ENCODE measurements at regions not wholly inside any gene's neighbourhood (a gene's known extent, or its start where the extent isn't known, plus 50 kb on each side); places are given as distances from the start of the nearest gene placed in this dataset.
"Not testable (repeated sequence)": the region's sequence is repeated elsewhere in the genome, so short reads cannot be mapped to it uniquely, and the experiment has no call there.

GRCh38 chrY:14356154-14356553 lies 168.2 kb upstream of the NLGN4Y start:
- DNase-seq, result no peak

- no peak for DNase-seq
Observed at GRCh38 chrY:14360748-14361500, 163.4 kb upstream of the NLGN4Y start.

- DNase-seq, result no peak
Observed at GRCh38 chrY:14373608-14374007, 150.7 kb upstream of the NLGN4Y start.

- DNase-seq, result no peak
Observed at GRCh38 chrY:14378217-14378616, 146.1 kb upstream of the NLGN4Y start.

GRCh38 chrY:14410549-14411030 lies 113.7 kb upstream of the NLGN4Y start:
- DNase-seq, result not testable (repeated sequence)

GRCh38 chrY:14411334-14411733 lies 113.0 kb upstream of the NLGN4Y start:
- DNase-seq, result no peak

- no peak for DNase-seq
Observed at GRCh38 chrY:14436546-14436945, 87.8 kb upstream of the NLGN4Y start.

GRCh38 chrY:14437626-14438025 lies 86.7 kb upstream of the NLGN4Y start:
- no peak for DNase-seq

- DNase-seq, result no peak
Observed at GRCh38 chrY:14438395-14438794, 85.9 kb upstream of the NLGN4Y start.

GRCh38 chrY:14444550-14444949 lies 79.8 kb upstream of the NLGN4Y start:
- DNase-seq, result no peak

- no peak for DNase-seq
Observed at GRCh38 chrY:14468151-14468683, 56.1 kb upstream of the NLGN4Y start.

- no peak for DNase-seq
Observed at GRCh38 chrY:14472421-14472820, 51.9 kb upstream of the NLGN4Y start.

- no peak for DNase-seq
Observed at GRCh38 chrY:14473320-14473719, 51.0 kb upstream of the NLGN4Y start.

All from stimulated activated CD4-positive, alpha-beta T cell treated with anti-CD3 and anti-CD28 coated beads, Interleukin-4, amount 100 ng/mL, for 4 hours (primary cell).